BJ (cell line): ENCODE measurements at regions not wholly inside any gene's neighbourhood (a gene's known extent, or its start where the extent isn't known, plus 50 kb on each side); places are given as distances from the start of the nearest gene placed in this dataset.

Experiments used
- CTCF ChIA-PET: fragments of 350-600 bp; formaldehyde crosslinking; extraction: SDS; loops from one replicate; lab custom pipeline; 2021; ENCODE audit warnings: antibody characterized with exemption, inconsistent platforms; lab: Yijun Ruan, JAX
- POLR2A ChIA-PET: fragments of 300-600 bp; sonication (Branson Sonifier 250); formaldehyde crosslinking; extraction: SDS; loops from one replicate; lab custom pipeline; 2021; ENCODE audit warnings: antibody characterized with exemption; lab: Charles Lee
- DNase-seq: peaks from one replicate; pipeline ENCODE4 v3.0.0-alpha.2; 2011; ENCODE audit warnings: low read depth
- H3K27me3 ChIP-seq: 2 replicates; pipeline ENCODE4 v1.6.0; 2011; ENCODE audit warnings: low read length; ENCODE audit not compliant: control insufficient read depth, insufficient read depth
- H3K36me3 ChIP-seq: 2 replicates; pipeline ENCODE4 v1.5.1; 2011; ENCODE audit warnings: low read length; ENCODE audit not compliant: control insufficient read depth, insufficient read depth
- H3K4me3 ChIP-seq: 2 replicates; pipeline ENCODE4 v1.5.1; 2011; ENCODE audit warnings: low read depth, mild to moderate bottlenecking, control low read depth, low read length
- CTCF ChIP-seq: IDR thresholded peaks from 2 replicates; pipeline ENCODE4 v1.5.1; 2011; ENCODE audit warnings: low read depth, mild to moderate bottlenecking, control low read depth, inconsistent platforms, low read length, moderate library complexity; ENCODE audit not compliant: insufficient read depth

- TF ChIP-seq CTCF: no peak
- Histone ChIP-seq H3K36me3 (no peaks in the 10 kb centered on the region), H3K27me3 (no peaks in the 10 kb centered on the region), H3K4me3 (no peak overlapping the region)
- ChIA-PET CTCF (no interaction called here), POLR2A (interaction anchor here (0.7 kb wide), 1 partner anchor 48 kb away, joined by 3 read pairs; no protein-coding TSS in a partner anchor)
- no peak for DNase-seq
These were observed 124.8 kb downstream of the HDGFL1 start for GRCh38 chr6:22694092-22694724.

- ChIA-PET CTCF (no interaction called here), POLR2A (no interaction called here)
- no peak for TF ChIP-seq CTCF
- no peak for DNase-seq
- H3K36me3 ChIP-seq: no peaks in the 10 kb centered on the region
- H3K27me3 ChIP-seq: no peaks in the 10 kb centered on the region
- no peak overlapping the region for H3K4me3 ChIP-seq
These were observed 127.1 kb downstream of the HDGFL1 start for GRCh38 chr6:22696481-22696880.

GRCh38 chr6:22697306-22697705 lies 127.9 kb downstream of the HDGFL1 start:
- Histone ChIP-seq H3K27me3 (no peaks in the 10 kb centered on the region), H3K4me3 (no peak overlapping the region), H3K36me3 (no peaks in the 10 kb centered on the region)
- DNase-seq: no peak
- TF ChIP-seq CTCF: no peak
- ChIA-PET CTCF (no interaction called here), POLR2A (no interaction called here)

GRCh38 chr6:22699151-22699550 lies 129.8 kb downstream of the HDGFL1 start:
- TF ChIP-seq CTCF: no peak
- Histone ChIP-seq H3K27me3 (no peaks in the 10 kb centered on the region), H3K36me3 (no peaks in the 10 kb centered on the region), H3K4me3 (no peak overlapping the region)
- POLR2A ChIA-PET: no interaction called here
- CTCF ChIA-PET: interaction anchor here (1.3 kb wide), 1 partner anchor 19 kb away, joined by 3 read pairs; no protein-coding TSS in a partner anchor
- no peak for DNase-seq

- no peak for DNase-seq
- Histone ChIP-seq H3K4me3 (no peak overlapping the region), H3K36me3 (no peaks in the 10 kb centered on the region), H3K27me3 (no peaks in the 10 kb centered on the region)
- ChIA-PET POLR2A (no interaction called here), CTCF (interaction anchor here (0.6 kb wide), 1 partner anchor 73 kb away, joined by 3 read pairs; no protein-coding TSS in a partner anchor)
- TF ChIP-seq CTCF: no peak
These were observed 137.3 kb downstream of the HDGFL1 start for GRCh38 chr6:22706651-22707050.
